GM19240 (cell line): ENCODE measurements at regions not wholly inside any gene's neighbourhood (a gene's known extent, or its start where the extent isn't known, plus 50 kb on each side); places are given as distances from the start of the nearest gene placed in this dataset.
"Not testable (repeated sequence)": the region's sequence is repeated elsewhere in the genome, so short reads cannot be mapped to it uniquely, and the experiment has no call there.

Experiments used
- DNase-seq: peaks from one replicate; pipeline ENCODE4 v3.0.0; 2011; ENCODE audit warnings: low spot score; ENCODE audit not compliant: insufficient read length

DNA sequence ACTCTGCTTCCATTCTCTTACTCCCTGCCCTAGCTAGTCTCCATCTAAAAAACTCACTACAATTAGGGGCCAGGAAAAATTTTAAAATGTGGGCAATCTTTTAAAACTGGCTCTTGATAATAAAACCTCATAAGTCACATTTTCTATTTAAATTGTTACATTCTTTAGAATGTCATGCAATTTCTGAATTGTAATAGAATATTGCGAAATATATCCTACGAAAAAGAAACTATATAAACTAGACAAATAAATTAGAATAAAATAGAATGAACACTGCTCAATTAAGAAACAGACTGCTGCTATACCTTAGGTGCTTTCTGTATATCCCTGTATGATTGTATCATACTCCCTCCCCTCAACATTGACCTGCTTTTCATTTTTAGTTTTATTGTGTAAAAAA, 826.0 kb downstream of the IGSF11 start:
- no peak for DNase-seq

DNA sequence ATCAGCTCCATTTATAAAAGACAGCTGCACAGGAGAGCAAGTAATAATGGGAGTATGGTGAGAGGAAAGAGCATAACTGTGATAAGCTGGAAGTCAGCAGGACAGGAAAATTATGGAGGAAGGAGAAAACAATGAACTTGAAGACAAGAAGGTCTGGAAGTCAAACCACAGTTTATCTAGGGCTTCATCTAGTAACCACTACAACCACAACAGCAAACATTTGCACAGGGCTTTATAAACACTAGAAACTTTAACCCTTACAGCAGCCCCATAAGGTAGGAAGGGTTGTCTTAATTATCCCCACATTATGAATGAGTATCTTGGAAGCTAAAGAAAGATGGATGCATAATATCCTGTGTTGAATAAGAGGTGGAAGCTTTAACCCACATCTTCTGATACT, 820.8 kb downstream of the IGSF11 start:
- no peak for DNase-seq

DNA sequence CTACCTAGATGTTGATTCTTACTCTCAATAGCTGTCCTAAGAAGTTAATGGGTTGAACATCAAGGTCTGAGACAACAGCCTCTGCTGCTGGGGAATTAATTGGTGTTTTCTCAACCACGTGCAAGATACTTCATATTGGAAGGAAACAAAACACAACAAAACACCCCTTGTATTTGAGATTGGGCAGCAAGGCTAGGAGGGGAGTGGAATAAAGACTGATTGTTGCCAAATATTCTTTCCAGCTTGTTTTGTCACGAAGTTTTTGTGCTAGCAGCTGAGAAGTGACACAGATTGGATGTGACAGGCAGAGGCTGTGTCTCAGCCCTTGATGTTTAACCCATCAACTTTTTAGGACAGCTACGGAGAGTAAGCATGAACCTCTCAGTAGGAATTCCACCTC, 808.4 kb downstream of the IGSF11 start:
- DNase-seq: no peak

DNA sequence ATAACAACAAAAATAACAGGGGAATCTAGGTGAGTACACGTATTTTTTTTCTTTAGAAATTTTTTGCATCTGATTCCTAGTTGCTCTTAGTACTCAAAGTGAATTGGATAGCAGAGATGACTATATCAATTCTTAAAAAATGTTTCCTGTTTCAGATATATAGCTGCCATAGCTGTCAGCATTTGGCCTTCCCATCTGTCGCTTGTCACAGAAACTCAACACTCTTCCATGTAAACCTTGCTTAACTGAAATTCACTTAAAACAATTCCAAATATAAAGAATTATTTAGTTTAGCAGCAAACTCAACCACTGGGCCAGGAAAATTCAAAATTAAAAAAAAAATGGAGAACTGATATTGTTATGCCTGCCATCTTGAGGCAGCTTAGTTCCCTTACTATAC, 807.5 kb downstream of the IGSF11 start:
- DNase-seq: no peak

DNA sequence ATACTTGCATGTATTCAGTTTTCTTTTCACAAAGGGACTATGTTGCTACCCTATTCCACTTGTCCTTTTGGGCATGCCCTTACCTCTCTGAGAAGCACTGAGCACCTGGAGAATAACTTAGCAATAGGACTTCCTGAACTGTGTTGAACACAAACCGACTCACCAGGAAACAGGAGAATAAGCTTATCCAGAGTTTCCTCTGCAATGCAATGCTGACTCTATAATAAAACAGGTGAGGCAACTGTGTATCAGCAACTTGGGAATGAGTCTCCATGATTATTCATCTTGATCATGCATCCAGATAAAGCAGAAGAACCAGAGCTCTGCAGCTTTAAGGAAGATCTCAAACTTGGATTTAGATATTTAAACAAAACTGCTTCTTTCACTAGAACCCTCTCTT, 806.5 kb downstream of the IGSF11 start:
- DNase-seq: no peak

DNA sequence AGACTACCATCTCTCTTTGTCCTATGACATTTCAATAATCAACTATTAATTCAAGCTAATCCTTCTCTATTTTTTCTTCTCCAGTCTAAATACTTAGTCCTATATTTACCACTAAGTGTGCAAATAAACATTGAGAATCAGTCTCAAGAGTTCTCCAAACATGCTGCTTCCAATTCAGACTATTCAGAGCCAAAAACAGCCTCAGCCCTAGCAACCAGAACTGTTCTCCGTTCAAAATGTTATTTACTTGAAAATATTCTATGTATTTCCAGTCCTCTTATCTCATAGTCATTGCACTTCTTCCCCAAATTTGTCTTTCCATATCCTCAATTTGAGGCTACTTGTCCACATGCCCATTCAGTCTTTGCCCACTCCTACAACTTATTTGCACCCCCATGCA, 805.5 kb downstream of the IGSF11 start:
- no peak for DNase-seq

DNA sequence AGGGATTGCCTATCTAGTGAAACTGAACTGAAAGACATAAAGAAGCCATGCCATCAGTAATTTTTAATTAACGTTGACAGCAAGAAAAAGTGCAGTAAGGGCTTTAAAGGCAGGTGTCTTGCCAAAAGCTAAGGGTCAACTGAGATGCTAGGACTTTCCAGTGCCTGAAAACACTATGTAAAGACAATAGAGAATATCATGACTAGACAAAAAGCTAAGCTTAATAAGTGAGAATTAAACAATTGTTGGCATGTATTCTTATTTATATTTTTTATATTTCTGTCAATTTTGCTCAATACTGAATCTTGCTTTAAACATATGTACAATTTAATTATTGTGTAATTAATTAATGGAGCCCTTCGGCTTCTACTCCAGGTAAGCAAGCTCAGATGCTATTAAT, 803.1 kb downstream of the IGSF11 start:
- DNase-seq: no peak

DNA sequence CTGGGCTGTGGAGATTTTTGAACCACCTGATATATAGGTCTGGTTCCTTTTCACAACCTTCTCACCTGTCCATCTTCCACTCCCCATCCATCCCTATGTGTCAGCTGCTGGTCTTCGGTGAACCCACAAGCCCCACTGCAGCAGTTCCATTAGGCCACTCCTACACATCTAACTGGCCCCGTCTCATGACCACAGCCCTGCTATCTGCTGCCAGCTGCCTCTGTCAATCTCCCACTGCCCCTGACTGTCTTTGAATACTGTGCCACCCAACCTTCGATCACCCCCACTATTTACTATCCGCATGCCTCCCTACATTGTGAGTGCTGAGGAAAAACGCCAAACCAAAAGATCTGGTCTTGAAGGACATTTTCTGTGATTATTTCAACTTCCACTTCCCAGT, 795.4 kb downstream of the IGSF11 start:
- no peak for DNase-seq

DNA sequence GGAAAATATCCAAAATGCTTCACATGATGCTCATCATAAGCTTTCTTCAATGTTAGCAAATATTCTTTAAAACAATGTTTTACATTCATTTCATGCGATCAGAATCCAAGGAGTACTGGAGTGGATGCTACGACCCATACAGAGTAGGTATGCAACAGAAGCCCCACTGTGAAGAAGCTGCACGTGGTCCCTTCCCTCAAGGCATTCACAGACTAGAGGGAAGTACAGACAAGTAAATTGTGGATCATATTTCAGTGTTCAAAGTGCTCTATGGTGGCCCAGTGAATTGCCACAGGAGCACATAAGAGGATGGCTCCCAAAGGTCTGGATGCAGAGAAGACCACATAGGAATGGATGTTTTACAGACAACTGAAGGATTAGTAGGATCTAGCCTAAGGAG, 789.9 kb downstream of the IGSF11 start:
- no peak for DNase-seq

DNA sequence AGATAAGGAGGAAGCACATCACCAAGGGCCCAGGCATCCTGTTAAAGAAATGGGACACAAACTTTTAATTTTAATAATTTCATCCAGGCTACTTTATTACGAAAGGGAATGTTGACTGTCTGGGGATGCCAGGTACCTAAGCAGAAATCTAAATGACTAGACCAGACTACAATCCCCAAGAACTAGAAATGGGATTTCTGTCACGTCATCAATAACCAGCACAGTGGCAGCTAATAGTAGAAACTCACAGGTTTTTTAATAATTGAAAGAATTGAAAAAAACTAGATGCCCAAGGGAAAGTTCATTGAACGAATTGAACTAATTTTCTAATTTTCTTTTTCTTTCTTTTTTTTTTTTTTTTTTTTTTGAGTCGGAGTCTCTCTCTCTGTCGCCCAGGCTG, 789.3 kb downstream of the IGSF11 start:
- DNase-seq: no peak

DNA sequence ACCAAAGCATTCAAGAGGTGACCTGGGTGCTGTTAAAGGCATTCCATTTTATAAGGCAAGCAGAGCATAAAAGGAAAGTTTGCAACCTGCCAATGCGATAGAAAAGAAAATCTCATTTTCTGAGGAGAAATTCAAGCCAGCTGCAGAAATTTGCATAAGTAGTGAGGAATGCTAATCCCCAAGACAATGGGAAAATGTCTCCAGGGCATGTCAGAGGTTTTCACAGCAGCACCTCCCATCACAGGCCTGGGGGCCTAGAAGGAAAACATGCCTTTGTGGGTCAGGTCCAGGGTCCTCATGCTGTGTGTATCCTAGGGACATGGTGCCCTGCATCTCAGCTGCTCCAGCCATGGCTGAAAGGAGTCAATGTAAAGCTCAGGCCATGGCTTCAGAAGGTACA, 775.8 kb downstream of the IGSF11 start:
- DNase-seq: not testable (repeated sequence)

DNA sequence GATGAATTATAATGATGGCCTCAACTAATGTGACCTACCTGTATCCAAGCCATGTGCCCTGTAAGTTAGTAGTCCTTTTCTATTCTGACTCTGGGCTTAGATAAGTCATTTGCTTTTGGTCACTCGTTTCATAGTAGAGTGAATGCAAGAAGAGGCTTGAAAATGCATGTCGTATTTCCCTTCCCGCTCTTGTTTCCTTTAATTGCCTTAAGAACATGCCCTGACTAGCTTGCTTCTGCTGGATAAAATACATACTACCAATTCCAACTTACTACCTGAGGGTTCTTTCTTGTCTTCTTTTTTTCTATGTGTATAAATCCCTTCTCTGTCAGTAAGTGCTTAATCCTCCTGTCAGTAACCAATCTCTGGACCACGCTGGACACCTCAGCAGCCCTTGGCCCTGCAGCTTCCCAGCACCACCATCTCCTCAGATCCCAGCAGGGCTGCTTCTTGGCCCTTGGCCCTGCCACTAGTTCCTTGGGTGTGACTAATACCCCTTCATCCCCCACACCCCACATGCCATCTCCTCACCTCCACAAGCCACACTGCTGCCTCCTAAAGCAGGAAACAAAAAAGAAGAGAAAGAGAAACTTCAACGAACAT, 771.7 kb downstream of the IGSF11 start:
- DNase-seq: no peak

DNA sequence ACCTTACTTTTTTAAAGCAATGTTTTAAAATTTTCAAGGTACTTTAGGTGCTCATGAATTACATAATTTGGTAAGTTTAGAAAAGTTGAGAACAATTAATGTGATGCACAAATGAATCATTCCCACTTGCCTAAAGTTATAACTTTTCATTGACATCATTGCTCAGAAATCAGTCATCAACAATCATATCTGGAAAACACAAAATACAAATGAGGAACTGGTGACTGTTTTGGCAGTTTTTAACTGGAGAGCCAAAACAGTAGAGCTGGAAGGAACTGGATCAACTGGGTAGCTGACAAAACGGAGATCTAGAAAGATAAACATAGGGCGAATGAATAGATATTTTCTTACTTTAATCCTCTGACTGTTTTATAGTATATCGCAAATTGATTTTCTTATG, 767.1 kb downstream of the IGSF11 start:
- DNase-seq: no peak

DNA sequence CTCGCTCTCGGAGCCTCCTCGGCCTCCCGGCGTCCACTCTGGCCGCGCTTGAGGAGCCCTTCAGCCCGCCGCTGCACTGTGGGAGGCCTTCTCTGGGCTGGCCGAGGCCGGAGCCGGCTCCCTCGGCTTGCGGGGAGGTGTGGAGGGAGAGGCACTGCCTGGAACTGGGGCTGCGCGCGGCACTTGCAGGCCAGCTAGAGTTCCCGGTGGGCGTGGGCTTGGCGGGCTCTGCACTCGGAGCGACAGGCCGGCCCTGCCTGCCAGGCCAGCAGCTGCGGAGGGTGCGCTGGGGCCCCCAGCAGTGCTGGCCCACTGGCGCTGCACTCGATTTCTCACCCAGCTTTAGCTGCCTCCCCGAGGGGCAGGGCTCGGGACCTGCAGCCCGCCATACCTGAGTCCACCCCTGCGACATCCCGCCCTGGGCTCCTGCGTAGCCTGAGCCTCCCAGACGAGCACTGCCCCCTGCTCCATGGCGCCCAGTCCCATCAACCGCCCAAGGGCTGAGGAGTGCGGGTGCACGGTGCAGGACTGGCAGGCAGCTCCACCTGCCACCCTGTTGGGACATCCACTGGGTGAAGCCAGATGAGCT, 765.0 kb downstream of the IGSF11 start:
- DNase-seq: no peak

DNA sequence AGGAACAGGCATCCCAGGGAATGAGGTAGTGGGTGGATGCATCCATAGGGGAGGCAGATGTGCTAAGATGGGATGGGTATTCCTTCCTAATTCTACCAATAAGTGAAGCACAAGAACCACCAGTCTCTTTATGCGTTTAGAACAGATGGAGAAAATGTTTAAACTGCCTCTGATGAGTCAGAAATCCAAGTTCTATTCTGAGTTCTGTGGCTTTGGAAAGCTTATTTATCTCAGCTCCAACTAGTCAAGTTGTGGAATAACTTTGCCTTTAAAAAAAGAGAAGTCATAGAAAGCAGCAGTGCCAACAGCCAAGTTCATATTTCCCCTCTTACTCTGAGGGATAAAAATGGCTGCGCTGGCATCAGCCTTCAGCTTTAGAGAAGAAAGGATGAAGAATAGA, 761.7 kb downstream of the IGSF11 start:
- no peak for DNase-seq

DNA sequence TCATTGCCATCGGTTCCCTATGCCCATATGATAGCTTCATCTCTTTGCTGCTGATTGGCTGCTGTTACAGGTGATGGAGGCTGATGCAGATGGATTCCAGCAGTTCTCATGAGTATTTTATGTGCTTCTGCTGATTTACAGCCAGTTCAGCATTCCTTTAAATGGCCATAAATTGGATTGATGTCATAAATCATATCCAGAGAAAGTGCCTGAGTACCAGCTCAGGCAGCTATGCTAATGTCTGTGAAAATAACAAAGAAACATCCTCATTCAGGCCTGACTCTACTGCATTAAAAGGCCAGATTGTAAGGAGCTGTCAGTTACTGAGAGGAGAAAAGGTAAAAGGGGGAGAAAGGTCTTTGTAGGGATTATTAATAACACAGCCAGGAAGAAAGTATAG, 756.8 kb downstream of the IGSF11 start:
- no peak for DNase-seq

DNA sequence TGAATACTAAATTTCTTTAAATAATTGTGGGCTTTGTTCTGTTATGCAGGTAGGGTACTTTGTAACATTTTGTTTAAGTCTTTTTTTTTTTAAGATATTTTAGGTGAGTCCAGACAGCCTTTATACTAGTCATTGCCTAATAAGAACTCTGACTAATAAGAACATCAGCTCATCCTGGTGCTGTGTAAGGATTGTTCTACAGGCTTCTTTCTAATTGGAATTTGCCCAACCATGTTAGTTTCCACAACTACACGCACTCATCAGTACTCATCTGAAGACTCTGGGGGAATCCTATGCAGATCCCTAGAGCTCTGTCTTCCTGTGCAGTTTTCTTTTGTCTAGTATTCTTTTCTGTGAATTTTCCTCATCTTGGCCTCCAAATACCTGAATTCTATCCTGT, 741.8 kb downstream of the IGSF11 start:
- no peak for DNase-seq

DNA sequence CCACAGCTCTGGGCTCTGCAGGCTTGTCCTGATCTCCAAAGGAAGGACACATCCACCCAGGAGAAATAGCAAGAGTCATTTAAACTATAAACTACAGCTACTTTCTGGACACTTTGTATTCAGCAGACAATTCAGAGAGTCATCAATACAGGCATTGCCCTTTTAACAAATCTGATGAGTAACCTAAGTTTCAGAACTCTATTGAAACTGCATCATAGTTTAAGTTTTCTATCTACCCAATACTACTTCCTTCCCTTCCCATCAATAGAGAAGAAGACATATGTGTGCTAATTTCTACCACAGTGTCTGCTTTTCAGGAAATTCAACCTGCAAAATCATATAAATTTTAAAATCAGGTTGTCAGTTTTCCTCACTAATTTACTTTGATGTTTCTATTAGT, 736.5 kb downstream of the IGSF11 start:
- DNase-seq: no peak

DNA sequence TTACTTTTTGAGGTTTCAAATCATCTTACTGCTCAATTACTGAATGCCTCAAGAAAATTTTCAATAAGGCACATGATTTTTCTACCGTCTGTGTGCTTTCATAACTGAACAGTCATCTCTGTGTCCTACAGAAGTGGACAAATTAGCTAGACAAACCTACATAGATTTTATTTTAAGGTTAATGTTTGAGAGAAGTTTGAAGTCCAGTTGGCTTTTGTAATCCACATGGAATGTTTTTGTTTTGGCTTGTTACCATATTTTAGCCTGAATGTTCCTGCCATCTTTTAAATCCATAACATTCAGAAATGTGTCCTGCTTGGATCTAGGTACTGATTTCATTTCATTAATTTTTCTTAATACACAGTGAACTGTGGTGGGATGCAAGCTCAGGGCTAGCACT, 730.1 kb downstream of the IGSF11 start:
- DNase-seq: no peak

DNA sequence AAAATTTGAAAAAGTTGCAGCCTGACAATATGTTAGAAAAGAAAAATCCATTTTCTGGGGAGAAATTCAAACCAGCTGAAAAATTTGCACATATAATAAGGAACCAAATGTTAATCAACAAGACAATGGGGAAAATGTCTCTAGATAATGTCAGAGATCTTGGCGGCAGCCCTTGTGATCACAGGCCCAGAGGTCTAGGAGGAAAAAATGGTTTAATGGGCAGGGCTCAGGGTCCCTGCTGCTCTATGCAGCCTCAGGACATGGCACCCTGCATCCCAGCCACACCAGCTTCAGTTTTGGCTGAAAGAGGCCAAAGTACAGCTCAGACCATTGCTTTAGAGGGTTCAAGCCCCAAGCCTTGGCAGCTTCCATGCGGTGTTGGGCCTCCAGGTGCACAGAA, 701.9 kb downstream of the IGSF11 start:
- DNase-seq: no peak

DNA sequence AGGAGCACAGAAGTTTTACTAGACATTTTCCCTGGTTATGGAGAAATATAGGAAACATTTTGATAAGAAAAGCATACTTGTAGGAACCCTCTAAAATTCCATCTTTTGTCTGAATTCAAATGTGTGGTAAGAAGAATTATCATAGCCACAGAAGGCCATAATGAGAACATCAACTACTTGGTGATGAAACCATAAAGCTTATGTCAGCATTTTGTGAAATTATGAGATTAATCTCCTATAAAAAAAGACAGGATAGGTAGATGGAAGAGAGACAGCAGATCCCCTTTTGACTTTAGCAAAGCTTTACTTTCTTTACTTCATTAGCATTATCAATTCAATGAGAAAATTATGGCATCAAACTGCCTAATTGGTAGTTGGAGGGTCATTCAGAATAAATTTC, 697.0 kb downstream of the IGSF11 start:
- no peak for DNase-seq

DNA sequence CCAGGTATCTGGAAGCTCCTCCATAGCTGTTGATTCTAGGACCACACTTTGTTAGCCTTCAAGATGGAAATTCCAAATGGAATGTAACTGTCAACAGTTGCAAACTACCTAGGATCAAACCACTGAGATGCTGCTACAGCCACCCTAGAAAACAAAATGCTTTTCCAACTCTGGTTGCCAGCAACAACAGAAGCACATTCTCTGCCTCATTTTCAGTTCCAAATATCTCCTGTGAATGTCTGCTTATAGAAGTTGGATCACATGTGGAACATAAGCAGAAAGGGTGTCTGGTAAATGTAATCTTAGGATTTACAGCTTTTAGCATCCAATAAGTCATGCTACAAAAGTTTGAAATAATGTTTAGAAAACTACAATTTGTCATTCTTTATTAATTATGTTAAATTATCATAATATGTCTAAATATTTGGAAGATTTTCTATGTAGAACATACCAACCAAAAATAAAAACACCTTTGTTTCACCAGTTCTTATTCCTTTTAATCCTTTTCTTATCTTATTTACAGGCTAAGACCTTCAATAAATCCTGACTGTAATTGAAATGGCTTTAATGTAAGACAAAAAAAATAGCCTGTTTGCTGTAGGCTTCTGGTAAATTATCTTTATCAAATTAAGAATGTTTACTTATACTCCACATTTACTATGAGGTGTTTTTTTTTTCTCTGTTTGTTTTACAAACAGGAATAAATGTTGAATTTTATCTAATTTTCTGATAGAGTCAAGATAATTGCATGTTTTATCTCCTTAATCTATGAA, 687.1 kb downstream of the IGSF11 start:
- no peak for DNase-seq

DNA sequence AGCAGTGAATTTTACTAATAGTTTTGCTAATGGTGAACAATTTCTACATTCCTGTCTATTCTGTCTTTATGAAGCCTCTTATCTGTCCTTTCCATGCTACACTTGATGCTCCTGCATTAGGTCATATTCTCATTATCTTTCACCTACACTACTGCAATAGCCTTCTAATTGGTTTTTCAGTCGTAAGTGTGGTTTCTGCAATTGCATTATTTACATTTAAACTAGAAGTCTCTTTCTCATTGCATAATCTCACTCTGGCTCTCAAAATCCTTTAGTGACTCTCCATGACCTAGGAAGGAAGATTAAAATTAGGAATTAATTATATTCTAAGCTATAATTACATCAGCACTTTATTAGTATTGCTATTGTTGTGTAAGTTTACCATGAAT, 686.5 kb downstream of the IGSF11 start:
- no peak for DNase-seq
